Stimulated activated CD4-positive, alpha-beta T cell treated with anti-CD3 and anti-CD28 coated beads, Interleukin-15, amount 100 ng/mL, for 24 hours (primary cell): ENCODE measurements at regions not wholly inside any gene's neighbourhood (a gene's known extent, or its start where the extent isn't known, plus 50 kb on each side); places are given as distances from the start of the nearest gene placed in this dataset.

Experiments
- DNase-seq: peaks from one replicate; pipeline ENCODE4 v3.0.0-alpha.2; 2020

- no peak for DNase-seq
Observed at GRCh38 chr1:199721001-199721400, 306.5 kb upstream of the NR5A2 start.

DNA sequence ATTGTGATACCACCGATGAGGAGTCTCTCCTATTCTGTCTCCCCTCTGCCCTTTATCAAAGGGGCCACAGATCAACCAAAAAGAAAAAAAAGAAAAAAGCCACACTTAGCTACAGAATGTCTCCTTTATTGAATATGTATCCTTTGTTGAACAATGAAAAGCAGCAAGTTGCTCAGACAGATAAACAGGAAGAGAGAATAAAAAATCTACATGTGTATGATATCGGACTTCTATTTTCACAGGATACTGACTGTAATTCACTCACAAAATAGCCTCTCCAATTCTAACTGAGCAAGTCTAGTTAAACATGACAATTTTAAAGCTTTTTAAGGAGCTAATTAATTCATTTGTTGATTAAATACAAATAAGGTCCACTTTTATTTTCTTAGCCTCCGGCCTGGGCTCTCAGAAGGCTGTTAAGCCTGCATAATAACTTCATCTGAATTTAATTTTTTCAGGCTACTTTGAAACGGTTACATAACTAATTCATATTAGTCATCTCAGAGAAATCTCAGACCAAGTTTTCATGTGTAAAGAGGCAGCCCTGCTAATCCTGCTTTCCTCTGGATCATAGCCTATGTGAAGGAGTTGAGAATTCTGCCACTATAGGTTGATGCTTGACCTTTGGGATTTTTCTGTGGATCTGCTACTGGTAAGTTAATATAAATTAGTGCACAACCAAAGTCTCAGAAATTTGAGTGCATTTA is 304.1 kb upstream of the NR5A2 start:
- no peak for DNase-seq

- DNase-seq, result no peak
Observed at GRCh38 chr1:199724049-199724448, 303.5 kb upstream of the NR5A2 start.

DNA sequence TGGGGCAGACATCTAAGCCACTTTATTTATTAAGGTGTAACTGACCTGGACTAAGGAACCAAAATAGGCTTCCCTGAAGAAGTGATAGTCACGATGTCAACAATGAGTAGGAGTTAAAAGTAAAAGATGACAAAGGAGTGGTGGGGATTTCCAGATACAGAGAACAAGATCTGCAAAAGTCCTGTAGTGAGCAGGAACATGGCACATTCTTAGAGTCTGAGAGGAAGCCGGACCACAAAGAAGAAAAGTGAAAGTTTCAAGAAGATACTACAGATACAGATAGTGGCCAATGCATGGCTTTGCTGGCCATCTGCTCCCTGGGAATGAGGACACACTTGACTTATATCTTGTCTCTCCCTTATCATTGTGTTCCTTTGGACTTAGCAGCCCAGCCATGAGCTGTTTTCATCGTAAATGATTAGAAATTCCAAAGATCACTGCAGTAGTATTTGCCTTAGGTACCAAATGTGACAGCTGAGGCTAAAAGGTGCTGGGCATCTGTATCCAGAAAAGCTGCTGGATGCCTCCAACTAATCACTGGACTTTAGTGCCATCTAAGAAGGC is 302.4 kb upstream of the NR5A2 start:
- no peak for DNase-seq

GRCh38 chr1:199727682-199728081 is 299.8 kb upstream of the NR5A2 start:
- DNase-seq, result no peak

DNA sequence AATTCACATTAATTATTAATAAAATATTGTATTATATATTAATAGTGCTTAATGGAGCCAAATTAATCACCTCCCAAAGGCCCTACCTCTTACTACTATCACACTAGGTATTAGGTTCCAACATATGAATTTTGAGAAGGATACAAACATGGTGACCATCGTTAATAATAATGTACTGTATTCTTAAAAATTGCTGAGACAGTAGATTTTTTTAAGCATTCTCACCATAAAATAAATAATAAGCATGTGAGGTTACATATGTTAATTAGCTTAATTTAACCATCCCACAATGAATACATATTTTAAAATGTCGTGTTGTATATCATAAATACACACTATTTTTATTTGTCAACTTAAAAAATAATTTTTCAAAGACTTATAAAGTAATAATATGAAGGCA is 299.2 kb upstream of the NR5A2 start:
- no peak for DNase-seq

DNA sequence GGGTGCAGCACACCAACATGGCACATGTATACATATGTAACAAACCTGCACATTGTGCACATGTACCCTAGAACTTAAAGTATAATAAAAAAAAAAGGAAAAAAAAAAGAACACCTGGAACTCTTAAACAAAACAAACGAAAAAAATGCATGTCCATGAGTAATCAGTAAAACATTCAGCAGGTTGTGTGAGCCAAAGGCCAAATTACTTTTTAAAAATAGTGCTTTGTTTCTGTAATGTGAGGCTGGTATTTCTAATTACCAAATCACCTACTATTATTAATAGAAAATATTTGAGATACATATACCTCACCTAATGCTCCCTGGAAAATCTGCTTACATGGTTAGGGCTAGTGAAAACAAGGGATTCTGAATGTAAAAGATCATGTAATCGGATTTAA is 294.4 kb upstream of the NR5A2 start:
- DNase-seq, result no peak

DNA sequence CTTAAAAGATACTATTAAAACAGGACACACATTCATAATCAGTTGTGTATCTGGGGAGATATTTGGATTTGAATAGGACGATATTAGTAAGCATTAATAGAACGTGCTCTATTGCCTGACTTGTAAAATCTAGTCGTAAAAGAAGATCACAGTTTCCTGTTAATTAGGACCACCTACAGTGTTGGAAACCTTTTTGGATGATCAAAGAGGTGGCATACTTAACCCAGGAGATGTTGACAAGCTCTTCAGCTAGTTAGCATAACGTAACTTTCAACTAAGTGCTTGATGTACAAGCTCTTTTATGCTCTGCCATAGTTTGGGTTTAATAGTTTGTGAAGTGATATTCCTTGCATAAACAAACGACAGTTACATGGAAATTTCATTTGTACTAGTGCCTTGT is 293.3 kb upstream of the NR5A2 start:
- no peak for DNase-seq

GRCh38 chr1:199735660-199736059 is 291.9 kb upstream of the NR5A2 start:
- DNase-seq, result no peak

GRCh38 chr1:199736646-199737045 is 290.9 kb upstream of the NR5A2 start:
- DNase-seq, result no peak

DNA sequence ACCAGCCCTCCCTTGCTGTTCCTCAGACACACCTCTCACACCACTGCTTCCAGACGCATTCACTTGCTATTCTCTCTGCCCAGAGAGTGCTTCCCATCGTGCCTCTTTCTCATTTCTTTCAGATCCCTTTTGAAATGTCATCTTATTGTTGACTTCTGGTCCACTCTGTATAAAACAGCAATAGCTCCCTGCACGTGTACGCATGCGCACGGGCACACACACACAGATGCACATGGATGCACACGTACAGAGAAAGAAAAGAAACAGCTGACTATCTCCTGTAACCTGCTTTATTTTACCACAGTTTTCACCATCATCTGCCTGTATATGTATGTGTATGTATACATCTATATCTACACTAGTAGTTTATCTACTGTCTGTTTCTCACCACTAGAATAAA is 285.9 kb upstream of the NR5A2 start:
- DNase-seq, result no peak

GRCh38 chr1:199742547-199742946 is 285.0 kb upstream of the NR5A2 start:
- peak; percentile 14 for DNase-seq

DNA sequence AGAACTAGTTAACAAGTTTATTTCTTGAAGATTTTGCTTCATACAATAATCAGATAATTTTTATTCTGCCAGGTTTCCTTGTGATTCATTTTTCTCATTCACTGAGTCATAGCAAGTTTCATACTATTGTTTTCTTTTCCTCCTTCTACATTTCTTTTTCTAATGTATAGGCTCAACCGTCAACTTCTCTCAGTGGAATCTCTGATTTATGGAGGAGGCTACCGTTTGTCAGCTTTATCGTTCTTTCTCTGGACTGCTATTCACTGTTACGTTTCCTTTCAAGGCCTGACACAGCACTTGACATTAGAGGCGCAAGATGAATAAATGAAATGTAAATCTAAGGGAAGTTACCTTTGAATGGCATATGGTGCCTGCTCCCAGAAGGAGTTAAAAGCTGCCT is 284.3 kb upstream of the NR5A2 start:
- DNase-seq, result no peak

DNA sequence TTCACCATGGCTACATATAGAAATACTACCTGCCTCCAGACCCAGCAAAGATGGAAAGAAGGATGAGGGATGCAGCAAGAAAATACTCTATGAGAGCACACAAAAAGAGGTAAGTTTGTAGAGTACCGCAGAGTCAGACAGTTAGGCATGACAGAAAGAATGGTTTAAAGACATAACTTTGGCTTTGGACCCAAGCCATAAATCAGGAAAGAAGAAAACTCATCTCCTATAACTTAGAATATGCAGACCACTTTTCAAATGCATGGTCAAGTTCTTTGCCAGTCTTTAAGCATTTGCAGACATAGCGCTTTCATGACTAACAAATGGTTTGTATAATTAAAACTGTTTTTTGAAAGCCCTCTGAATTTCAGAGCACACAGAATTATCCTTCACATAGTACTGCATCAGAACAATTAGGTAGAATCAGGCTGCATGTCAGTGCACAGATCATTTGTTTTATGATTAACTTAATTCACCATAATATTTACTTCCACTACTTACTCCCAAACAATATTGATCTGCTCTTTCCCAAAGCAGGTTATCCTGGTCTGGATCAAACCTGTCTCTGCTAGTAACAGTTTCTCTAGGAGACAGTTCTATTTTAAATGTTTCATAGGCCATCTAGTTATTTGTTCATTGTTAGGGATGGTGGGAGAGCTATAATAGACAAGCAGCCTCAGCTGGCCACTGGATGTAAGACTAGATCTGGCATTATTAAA is 280.7 kb upstream of the NR5A2 start:
- DNase-seq, result no peak

- no peak for DNase-seq
Observed at GRCh38 chr1:199747984-199748383, 279.5 kb upstream of the NR5A2 start.

GRCh38 chr1:199751506-199751905 is 276.0 kb upstream of the NR5A2 start:
- no peak for DNase-seq

DNA sequence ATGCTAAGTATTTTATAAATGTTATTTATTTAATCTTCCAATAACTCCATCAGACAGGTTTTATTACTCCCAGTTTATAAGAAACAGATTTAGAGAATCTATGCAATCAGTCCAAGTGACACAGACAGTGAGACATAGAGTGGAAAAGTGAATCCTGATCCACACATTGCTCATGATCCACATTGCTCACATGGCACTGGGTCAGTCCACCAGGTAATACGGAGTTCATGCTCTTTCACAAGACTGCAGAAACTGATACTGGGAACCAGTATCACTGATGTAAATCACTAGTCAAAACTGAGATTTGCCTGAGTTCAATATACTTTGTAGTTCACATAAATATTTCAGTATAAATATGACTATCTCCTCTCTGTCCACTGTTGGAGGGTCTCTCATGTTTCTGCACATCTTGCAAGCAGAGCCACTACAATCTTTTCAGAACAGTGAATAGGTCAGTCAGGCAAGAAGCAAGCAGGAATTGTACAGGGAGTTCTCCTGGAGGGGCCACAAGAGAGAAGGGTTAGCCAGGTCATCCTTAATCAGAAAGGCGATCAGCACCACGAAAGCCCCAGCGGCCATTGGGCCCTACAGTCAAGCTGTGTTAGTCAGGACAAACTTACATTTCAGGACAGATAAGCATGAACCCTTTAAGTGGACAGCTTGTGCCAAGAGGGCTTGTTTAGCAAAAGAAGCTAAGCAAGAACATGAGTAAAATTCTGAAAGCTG is 275.4 kb upstream of the NR5A2 start:
- DNase-seq, result no peak

GRCh38 chr1:199752688-199753027 is 274.9 kb upstream of the NR5A2 start:
- no peak for DNase-seq

GRCh38 chr1:199753513-199753912 is 274.0 kb upstream of the NR5A2 start:
- DNase-seq, result no peak

DNA sequence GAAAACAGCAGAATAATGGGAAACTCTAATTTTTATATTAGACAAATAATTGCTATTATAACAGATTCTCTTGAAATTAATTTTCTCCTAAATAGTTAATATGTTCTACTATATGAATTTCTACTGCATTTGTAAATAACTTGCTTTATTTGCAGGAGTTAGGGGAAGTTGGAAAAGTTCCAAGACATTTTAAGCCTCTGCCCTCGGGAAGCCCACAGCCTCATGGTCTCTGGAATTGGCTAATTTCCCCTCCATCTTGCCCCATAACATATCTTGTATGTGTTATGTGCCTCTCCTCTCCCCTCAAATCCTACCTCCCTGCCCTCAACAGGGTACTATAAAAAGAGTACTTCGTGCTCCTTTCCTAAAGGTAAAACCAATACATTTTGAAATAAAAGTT is 271.4 kb upstream of the NR5A2 start:
- DNase-seq, result no peak

GRCh38 chr1:199758626-199759255 is 268.8 kb upstream of the NR5A2 start:
- no peak for DNase-seq

GRCh38 chr1:199759268-199759730 is 268.2 kb upstream of the NR5A2 start:
- no peak for DNase-seq

- no peak for DNase-seq
Observed at GRCh38 chr1:199762572-199762971, 264.9 kb upstream of the NR5A2 start.
